Loucy (cell line): ENCODE measurements at regions not wholly inside any gene's neighbourhood (a gene's known extent, or its start where the extent isn't known, plus 50 kb on each side); places are given as distances from the start of the nearest gene placed in this dataset.

Source experiments
- EZH2phosphoT487 ChIP-seq: fragments of 200-600 bp; IDR thresholded peaks from 2 replicates; pipeline ENCODE4 v1.6.1; 2018; ENCODE audit warnings: antibody characterized with exemption, mild to moderate bottlenecking, moderate library complexity, borderline replicate concordance
- TF ChIP-seq, protein P1 (sequence below): fragments of 200-600 bp; sonication (generic); conservative IDR thresholded peaks from 2 replicates; pipeline ENCODE4 v1.5.1; 2014; ENCODE audit warnings: mild to moderate bottlenecking, antibody characterized with exemption, low read length

DNA sequence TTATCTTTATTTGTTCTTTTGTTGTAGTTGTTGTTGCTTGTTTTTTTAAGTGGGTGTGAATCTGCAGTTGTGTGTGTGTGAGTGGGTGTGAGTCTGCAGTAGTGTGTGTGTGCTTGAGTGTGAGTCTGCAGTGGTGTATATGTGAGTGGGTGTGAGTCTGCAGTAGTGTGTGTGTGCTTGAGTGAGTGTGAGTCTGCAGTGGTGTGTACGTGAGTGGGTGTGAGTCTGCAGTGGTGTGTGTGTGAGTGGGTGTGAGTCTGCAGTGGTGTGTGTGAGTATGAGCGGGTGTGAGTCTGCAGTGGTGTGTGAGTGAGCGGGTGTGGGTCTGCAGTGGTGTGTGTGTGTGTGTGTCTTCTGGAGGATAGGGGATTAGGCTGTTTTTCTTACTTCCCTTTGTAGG lies 1186.8 kb upstream of the SEL1L start:
- TF ChIP-seq, protein P1, sequence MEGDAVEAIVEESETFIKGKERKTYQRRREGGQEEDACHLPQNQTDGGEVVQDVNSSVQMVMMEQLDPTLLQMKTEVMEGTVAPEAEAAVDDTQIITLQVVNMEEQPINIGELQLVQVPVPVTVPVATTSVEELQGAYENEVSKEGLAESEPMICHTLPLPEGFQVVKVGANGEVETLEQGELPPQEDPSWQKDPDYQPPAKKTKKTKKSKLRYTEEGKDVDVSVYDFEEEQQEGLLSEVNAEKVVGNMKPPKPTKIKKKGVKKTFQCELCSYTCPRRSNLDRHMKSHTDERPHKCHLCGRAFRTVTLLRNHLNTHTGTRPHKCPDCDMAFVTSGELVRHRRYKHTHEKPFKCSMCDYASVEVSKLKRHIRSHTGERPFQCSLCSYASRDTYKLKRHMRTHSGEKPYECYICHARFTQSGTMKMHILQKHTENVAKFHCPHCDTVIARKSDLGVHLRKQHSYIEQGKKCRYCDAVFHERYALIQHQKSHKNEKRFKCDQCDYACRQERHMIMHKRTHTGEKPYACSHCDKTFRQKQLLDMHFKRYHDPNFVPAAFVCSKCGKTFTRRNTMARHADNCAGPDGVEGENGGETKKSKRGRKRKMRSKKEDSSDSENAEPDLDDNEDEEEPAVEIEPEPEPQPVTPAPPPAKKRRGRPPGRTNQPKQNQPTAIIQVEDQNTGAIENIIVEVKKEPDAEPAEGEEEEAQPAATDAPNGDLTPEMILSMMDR: no peak
- TF ChIP-seq EZH2phosphoT487: no peak
